K562 (cell line): ENCODE measurements at regions not wholly inside any gene's neighbourhood (a gene's known extent, or its start where the extent isn't known, plus 50 kb on each side); places are given as distances from the start of the nearest gene placed in this dataset.

Experiments used
- ATAC-seq: fragments of 200-7000 bp; cut with Tn5 transposase; 3 replicates; pipeline ENCODE4 v1.9.1; 2020; ENCODE audit warnings: moderate library complexity
- BruUV-seq: library from RNA; stranded (reverse); fragments of 400-500 nt; replicated peaks from 2 replicates; lab custom pipeline; 2021; lab: Mats Ljungman, UMichigan
- CTCF ChIA-PET: fragments of 300-600 bp; formaldehyde crosslinking; extraction: SDS; loops from one replicate; lab custom pipeline; 2021; ENCODE audit warnings: low intra/inter-chr PET ratio; lab: Yijun Ruan, JAX
- POLR2A ChIA-PET: fragments of 300-600, 350-650 bp; sonication (Branson Sonifier 250); formaldehyde crosslinking; extraction: SDS; loops from one replicate; lab custom pipeline; 2021; ENCODE audit warnings: antibody characterized with exemption, inconsistent platforms; lab: Yijun Ruan, JAX
- DNase-seq, 4 experiments: peaks; one replicate each; pipeline versions ENCODE4 v3.0.0 to v3.0.0-alpha.2; 2011 to 2018; ENCODE audit warnings: low spot score in 3 of 4, mixed read lengths in 3 of 4; ENCODE audit errors: extremely low read depth in 1 of 4
- FAIRE-seq: peaks from 2 replicates; lab custom pipeline; 2011; peaks lifted over from hg19 to GRCh38; lab: Jason Lieb, UNC
- H2AFZ ChIP-seq: 2 replicates; pipeline ENCODE4 v1.6.0; 2011; ENCODE audit warnings: low read depth, low read length, control low read depth, inconsistent platforms
- H3K27ac ChIP-seq: fragments of 200-600 bp; 3 replicates; pipeline ENCODE4 v1.8.0; 2011; ENCODE audit warnings: low read depth, mild to moderate bottlenecking, control low read depth, inconsistent platforms, low read length, moderate library complexity, mixed read lengths; ENCODE audit errors: extremely low read depth
- H3K27me3 ChIP-seq, 2 experiments: fragments of 300-600 bp in 1 of 2; 2 replicates in 1 of 2; 3 replicates in 1 of 2; pipeline versions ENCODE4 v1.6.0 to v1.8.0; 2011; ENCODE audit warnings: inconsistent platforms in 2 of 2, low read length in 2 of 2, mild to moderate bottlenecking in 1 of 2, mixed read lengths in 1 of 2, moderate library complexity in 1 of 2; ENCODE audit not compliant: control insufficient read depth in 2 of 2, insufficient read depth in 2 of 2
- H3K36me3 ChIP-seq: fragments of 300-600 bp; 3 replicates; pipeline ENCODE4 v1.8.0; 2011; ENCODE audit warnings: mild to moderate bottlenecking, low read length, inconsistent platforms; ENCODE audit not compliant: control insufficient read depth, insufficient read depth
- H3K4me1 ChIP-seq, 2 experiments: fragments of 200-600 bp in 1 of 2; replicated peaks in 1 of 2; 2 replicates in 1 of 2; 3 replicates in 1 of 2; pipeline versions ENCODE4 v1.5.1 to v1.8.0; 2011; ENCODE audit warnings: inconsistent platforms in 2 of 2, low read length in 2 of 2, mild to moderate bottlenecking in 1 of 2, mixed read lengths in 1 of 2, moderate library complexity in 1 of 2; ENCODE audit not compliant: control insufficient read depth in 2 of 2, insufficient read depth in 2 of 2
- H3K4me2 ChIP-seq: 2 replicates; pipeline ENCODE4 v1.6.1; 2011; ENCODE audit warnings: low read length, control low read depth, inconsistent platforms, mixed read lengths; ENCODE audit not compliant: insufficient read depth
- H3K4me3 ChIP-seq: fragments of 200-600 bp; sonication (generic), shearing (Covaris generic); 2 replicates; pipeline ENCODE4 v1.5.1; 2016; ENCODE audit warnings: control low read depth, inconsistent platforms
- H3K79me2 ChIP-seq: fragments of 200-600 bp; 3 replicates; pipeline ENCODE4 v1.8.0; 2011; ENCODE audit warnings: low read length, inconsistent platforms; ENCODE audit not compliant: control insufficient read depth, insufficient read depth
- H3K9ac ChIP-seq, 2 experiments: 2 replicates each; pipeline versions ENCODE4 v1.6.0 to v1.6.1; 2011; ENCODE audit warnings: low read depth in 2 of 2, low read length in 2 of 2, control low read depth in 1 of 2, inconsistent platforms in 1 of 2, mild to moderate bottlenecking in 1 of 2, mixed read lengths in 1 of 2; ENCODE audit not compliant: insufficient read depth in 1 of 2
- H3K9me1 ChIP-seq: one replicate; pipeline ENCODE4 v1.6.0; 2011; ENCODE audit warnings: inconsistent platforms, mild to moderate bottlenecking, low read length, moderate library complexity; ENCODE audit not compliant: control insufficient read depth, insufficient read depth
- H3K9me3 ChIP-seq: replicated peaks from 2 replicates; pipeline ENCODE4 v1.5.1; 2011; ENCODE audit warnings: low read depth, low read length, inconsistent platforms; ENCODE audit not compliant: control insufficient read depth, insufficient read depth
- H4K20me1 ChIP-seq: replicated peaks from 2 replicates; pipeline ENCODE4 v1.6.1; 2011; ENCODE audit warnings: low read length, inconsistent platforms, mixed read lengths; ENCODE audit not compliant: control insufficient read depth, insufficient read depth
- ATF7 ChIP-seq: fragments of 450-650 bp; IDR thresholded peaks from 2 replicates; pipeline ENCODE4 v1.7.1; 2014; ENCODE audit warnings: mild to moderate bottlenecking, moderate library complexity
- GMEB1 ChIP-seq: fragments of 250-450 bp; sonication (Bioruptor Pico); IDR thresholded peaks from 2 replicates; pipeline ENCODE4 v1.4.0; 2020; ENCODE audit warnings: mild to moderate bottlenecking
- JUND ChIP-seq, 2 experiments: IDR thresholded peaks; 2 replicates in 1 of 2; 3 replicates in 1 of 2; pipeline ENCODE4 v1.6.1; 2011; ENCODE audit warnings: borderline replicate concordance in 2 of 2, low read depth in 2 of 2, low read length in 2 of 2, improper control_type of control experiment in 1 of 2, missing biosample characterization in 1 of 2, missing genetic modification characterization in 1 of 2, missing genetic modification reagents in 1 of 2
- NFYB ChIP-seq: IDR thresholded peaks from 2 replicates; pipeline ENCODE4 v1.6.1; 2011; ENCODE audit warnings: mild to moderate bottlenecking, moderate library complexity; ENCODE audit not compliant: insufficient read length; ENCODE audit errors: extremely low read depth
- PTRF ChIP-seq: fragments of 450-650 bp; IDR thresholded peaks from 2 replicates; pipeline ENCODE4 v1.6.1; 2016; ENCODE audit warnings: mild to moderate bottlenecking, missing genetic modification characterization, missing compliant biosample characterization
- RAD21 ChIP-seq, 2 experiments: fragments of 250-450 bp in 1 of 2; fragments of 450-650 bp in 1 of 2; sonication (Bioruptor Pico) in 1 of 2; formaldehyde crosslinking in 1 of 2; IDR thresholded peaks in 1 of 2; conservative IDR thresholded peaks in 1 of 2; 2 replicates each; pipeline versions ENCODE4 v1.4.0 to v1.8.0; 2020 to 2022; ENCODE audit warnings: mild to moderate bottlenecking in 2 of 2, moderate library complexity in 1 of 2
- RBM25 ChIP-seq: fragments of 200-400 bp; formaldehyde crosslinking; IDR thresholded peaks from 2 replicates; pipeline ENCODE4 v1.6.1; 2018; ENCODE audit warnings: low read length, low read depth, moderate library complexity; ENCODE audit not compliant: severe bottlenecking
- ZBTB17 ChIP-seq: fragments of 450-650 bp; formaldehyde crosslinking; IDR thresholded peaks from 2 replicates; pipeline ENCODE4 v1.4.0; 2020; ENCODE audit warnings: mild to moderate bottlenecking
- ZNF282 ChIP-seq: sonication (generic); formaldehyde crosslinking; IDR thresholded peaks from 2 replicates; pipeline ENCODE4 v1.8.1; 2023; ENCODE audit warnings: missing genetic modification reagents
- WGBS: fragments of 100-300 bp; shearing (Covaris generic); methylation state at CpG from one replicate; pipeline ENCODE4 v1.1.6; 2016; ENCODE audit warnings: low coverage, mixed read lengths; ENCODE audit not compliant: insufficient coverage; ENCODE audit errors: missing lambda C conversion rate; 5-methylcytosine and 5-hydroxymethylcytosine counted together
- in situ Hi-C: fragments of 300-500 bp; cut with MboI; formaldehyde crosslinking; loops from 4 replicates; pipeline ENCODE4 v1.15.0; 2018; ENCODE audit warnings: inconsistent platforms, mixed read lengths
- intact Hi-C: fragments of 100-400 bp; cut with micrococcal nuclease; formaldehyde crosslinking; loops from 2 replicates; pipeline ENCODE4 v1.14.2; 2022
- TF ChIP-seq, protein P1 (sequence below): sonication (generic); formaldehyde crosslinking; IDR thresholded peaks from 2 replicates; pipeline ENCODE4 v1.9.0; 2022; ENCODE audit warnings: mild to moderate bottlenecking, missing genetic modification reagents

- H3K4me1 ChIP-seq, result no peaks in the 10 kb centered on the region
- intact Hi-C loops (no loop called here), in situ Hi-C loops (no loop called here)
- WGBS, result 0% methylated on average over 3 of the region's 3 CpGs
- no peak overlapping the region for H3K27ac ChIP-seq
- H3K4me3 ChIP-seq, result no peak overlapping the region
- TF ChIP-seq ATF7, result no peak
- TF ChIP-seq GMEB1, result no peak
- TF ChIP-seq ZNF282 (CRISPR knock-in tag), result no peak
- no peak for TF ChIP-seq NFYB
- TF ChIP-seq ZBTB17, result no peak
- no peak for TF ChIP-seq RAD21 (CRISPR knock-in tag; conservative IDR thresholded peaks at IDR 0.05 in 1 of 2, IDR thresholded peaks at IDR 0.05 in 1 of 2)
- TF ChIP-seq PTRF (tag), result no peak
- no peak for TF ChIP-seq JUND (IDR thresholded peaks at IDR 0.05; ENCODE audit: borderline replicate concordance, low read depth, low read length)
- TF ChIP-seq JUND (tag; IDR thresholded peaks at IDR 0.05; ENCODE audit: borderline replicate concordance, low read depth, low read length), result no peak
- TF ChIP-seq RBM25, result no peak
- TF ChIP-seq, protein P1, sequence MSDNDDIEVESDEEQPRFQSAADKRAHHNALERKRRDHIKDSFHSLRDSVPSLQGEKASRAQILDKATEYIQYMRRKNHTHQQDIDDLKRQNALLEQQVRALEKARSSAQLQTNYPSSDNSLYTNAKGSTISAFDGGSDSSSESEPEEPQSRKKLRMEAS (CRISPR knock-in tag), result no peak
- H3K9me1 ChIP-seq, result no peaks in the 10 kb centered on the region
- DNase-seq (no peak), FAIRE-seq (no peak), ATAC-seq (no peak)
- H3K27me3 ChIP-seq, result no peaks in the 10 kb centered on the region
- no peaks in the 10 kb centered on the region for H3K36me3 ChIP-seq
- H3K9me3 ChIP-seq, result no peaks in the 10 kb centered on the region
- no peak overlapping the region for H3K9ac ChIP-seq
- no peak overlapping the region for H2AFZ ChIP-seq
- no peak overlapping the region for H3K4me2 ChIP-seq
- POLR2A ChIA-PET, result no interaction called here
- no TSS peak for BruUV-seq
- H4K20me1 ChIP-seq, result no peaks in the 10 kb centered on the region
- CTCF ChIA-PET, result no interaction called here
- H3K79me2 ChIP-seq, result no peaks in the 10 kb centered on the region
These were observed 159.7 kb upstream of the ARHGEF26 start for GRCh38 chr3:153961494-153961893.
